DND-41 (cell line): ENCODE measurements at regions not wholly inside any gene's neighbourhood (a gene's known extent, or its start where the extent isn't known, plus 50 kb on each side); places are given as distances from the start of the nearest gene placed in this dataset.

ENCODE experiments used
- ATAC-seq: fragments of 200-7000 bp; cut with Tn5 transposase; 3 replicates; pipeline ENCODE4 v1.9.1; 2021; ENCODE audit warnings: low read depth; ENCODE audit not compliant: insufficient read depth
- DNase-seq: peaks from one replicate; pipeline ENCODE4 v3.0.0-alpha.2; 2020
- H2AFZ ChIP-seq: 2 replicates; pipeline ENCODE4 v1.6.0; 2012; ENCODE audit warnings: low read depth, low read length
- H3K27ac ChIP-seq: 2 replicates; pipeline ENCODE4 v1.5.1; 2012; ENCODE audit warnings: low read length, inconsistent platforms
- H3K27me3 ChIP-seq: fragments of 200-600 bp; sonication (generic); 2 replicates; pipeline ENCODE4 v1.6.0; 2012; ENCODE audit warnings: low read length, mild to moderate bottlenecking, inconsistent platforms; ENCODE audit not compliant: insufficient read depth, poor library complexity
- H3K36me3 ChIP-seq: 2 replicates; pipeline ENCODE4 v1.5.1; 2012; ENCODE audit warnings: low read length, inconsistent platforms; ENCODE audit not compliant: insufficient read depth
- H3K4me1 ChIP-seq: 2 replicates; pipeline ENCODE4 v1.5.1; 2012; ENCODE audit warnings: mild to moderate bottlenecking, low read length; ENCODE audit not compliant: insufficient read depth
- H3K4me2 ChIP-seq: 2 replicates; pipeline ENCODE4 v1.6.0; 2012; ENCODE audit warnings: mild to moderate bottlenecking, moderate library complexity, low read length, inconsistent platforms; ENCODE audit not compliant: insufficient read depth
- H3K4me3 ChIP-seq, 2 experiments: fragments of 200-600 bp in 1 of 2; shearing (Covaris generic) in 1 of 2; 2 replicates each; pipeline ENCODE4 v1.5.1; 2012 to 2016; ENCODE audit warnings: inconsistent platforms in 2 of 2, low read length in 2 of 2, mild to moderate bottlenecking in 2 of 2, low read depth in 1 of 2, moderate library complexity in 1 of 2
- H3K79me2 ChIP-seq: 2 replicates; pipeline ENCODE4 v1.6.0; 2012; ENCODE audit warnings: low read length, inconsistent platforms; ENCODE audit not compliant: insufficient read depth
- H3K9ac ChIP-seq: 2 replicates; pipeline ENCODE4 v1.6.0; 2012; ENCODE audit warnings: low read depth, mild to moderate bottlenecking, inconsistent platforms, low read length, moderate library complexity
- H3K9me3 ChIP-seq: 2 replicates; pipeline ENCODE4 v1.5.1; 2012; ENCODE audit warnings: low read length, moderate library complexity, mild to moderate bottlenecking, inconsistent platforms; ENCODE audit not compliant: insufficient read depth, severe bottlenecking
- H4K20me1 ChIP-seq: 2 replicates; pipeline ENCODE4 v1.6.0; 2012; ENCODE audit warnings: low read length; ENCODE audit not compliant: insufficient read depth
- CTCF ChIP-seq: IDR thresholded peaks from 2 replicates; pipeline ENCODE4 v1.5.1; 2012; ENCODE audit warnings: borderline replicate concordance, low read length, moderate library complexity, mild to moderate bottlenecking; ENCODE audit not compliant: poor library complexity, severe bottlenecking; ENCODE audit errors: extremely low read depth
- EZH2 ChIP-seq: IDR thresholded peaks from 3 replicates; pipeline ENCODE4 v1.6.1; 2012; ENCODE audit warnings: borderline replicate concordance, low read depth, mild to moderate bottlenecking, moderate library complexity, low read length, inconsistent platforms; ENCODE audit not compliant: severe bottlenecking

GRCh38 chr12:105876396-105876927, 262.3 kb downstream of the NUAK1 start:
- Histone ChIP-seq H3K4me1 (no peaks in the 10 kb centered on the region), H3K79me2 (no peaks in the 10 kb centered on the region), H3K27ac (no peak overlapping the region), H3K4me3 (no peak overlapping the region), H3K9me3 (no peaks in the 10 kb centered on the region), H4K20me1 (no peaks in the 10 kb centered on the region), H2AFZ (no peak overlapping the region), H3K4me2 (no peak overlapping the region), H3K36me3 (no peaks in the 10 kb centered on the region), H3K9ac (no peak overlapping the region), H3K27me3 (no peaks in the 10 kb centered on the region)
- DNase-seq (no peak), ATAC-seq (no peak)
- no peak for TF ChIP-seq EZH2
- no peak for TF ChIP-seq CTCF

GRCh38 chr12:105878964-105879363, 259.8 kb downstream of the NUAK1 start:
- no peaks in the 10 kb centered on the region for H3K9me3 ChIP-seq
- H3K4me2 ChIP-seq = no peak overlapping the region
- no peak for DNase-seq

GRCh38 chr12:105880824-105881388, 257.8 kb downstream of the NUAK1 start:
- H3K9ac ChIP-seq = no peak overlapping the region
- DNase-seq (no peak), ATAC-seq (no peak)
- no peak overlapping the region for H3K4me3 ChIP-seq
- H3K4me1 ChIP-seq = no peaks in the 10 kb centered on the region
- H3K27me3 ChIP-seq = no peaks in the 10 kb centered on the region
- H3K4me2 ChIP-seq = no peak overlapping the region
- no peak overlapping the region for H3K27ac ChIP-seq
- TF ChIP-seq EZH2 = no peak
- TF ChIP-seq CTCF = no peak
- H2AFZ ChIP-seq = no peak overlapping the region
- no peaks in the 10 kb centered on the region for H3K36me3 ChIP-seq
- H3K9me3 ChIP-seq = no peaks in the 10 kb centered on the region
- H4K20me1 ChIP-seq = no peaks in the 10 kb centered on the region
- H3K79me2 ChIP-seq = no peaks in the 10 kb centered on the region

More at GRCh38 chr12:105878964-105879363, 259.8 kb downstream of the NUAK1 start:
- H3K27ac ChIP-seq = no peak overlapping the region
- H3K79me2 ChIP-seq = no peaks in the 10 kb centered on the region
- no peak overlapping the region for H3K9ac ChIP-seq
- ATAC-seq = no peak
- H2AFZ ChIP-seq = no peak overlapping the region
- no peaks in the 10 kb centered on the region for H3K27me3 ChIP-seq
- no peaks in the 10 kb centered on the region for H3K4me1 ChIP-seq
- TF ChIP-seq CTCF (no peak), EZH2 (no peak)
- no peaks in the 10 kb centered on the region for H4K20me1 ChIP-seq
- no peaks in the 10 kb centered on the region for H3K36me3 ChIP-seq
- H3K4me3 ChIP-seq = no peak overlapping the region
